CD14-positive monocyte (primary cell): ENCODE measurements at regions not wholly inside any gene's neighbourhood (a gene's known extent, or its start where the extent isn't known, plus 50 kb on each side); places are given as distances from the start of the nearest gene placed in this dataset.

Experiments
- DNase-seq, 3 donors: peaks; one replicate each; pipeline ENCODE4 v3.0.0-alpha.2; 2011 to 2022
- H2AFZ ChIP-seq: 2 replicates; pipeline ENCODE4 v1.6.0; 2012; ENCODE audit warnings: mild to moderate bottlenecking, low read depth, low read length, inconsistent platforms; ENCODE audit not compliant: insufficient read depth, poor library complexity, severe bottlenecking
- H3K27ac ChIP-seq, 2 donors: 1 replicate in 1 of 2; 2 replicates in 1 of 2; pipeline ENCODE4 v1.5.1; 2012 to 2013; ENCODE audit warnings: low read length in 2 of 2, control low read depth in 1 of 2, inconsistent platforms in 1 of 2, low read depth in 1 of 2, mild to moderate bottlenecking in 1 of 2
- H3K27me3 ChIP-seq, 2 donors: one replicate each; pipeline versions ENCODE4 v1.6.0 to v1.6.1; 2011 to 2013; ENCODE audit warnings: low read length in 2 of 2; ENCODE audit not compliant: control insufficient read depth in 2 of 2, insufficient read depth in 2 of 2
- H3K36me3 ChIP-seq, 2 donors: replicated peaks in 1 of 2; 1 replicate in 1 of 2; 2 replicates in 1 of 2; pipeline versions ENCODE4 v1.5.1 to v1.6.1; 2012 to 2013; ENCODE audit warnings: low read length in 2 of 2, control low read depth in 1 of 2, inconsistent platforms in 1 of 2, mild to moderate bottlenecking in 1 of 2; ENCODE audit not compliant: insufficient read depth in 2 of 2, control insufficient read depth in 1 of 2
- H3K4me1 ChIP-seq, 2 donors: 1 replicate in 1 of 2; 2 replicates in 1 of 2; pipeline versions ENCODE4 v1.5.1 to v1.6.1; 2012 to 2013; ENCODE audit warnings: low read length in 2 of 2, control low read depth in 1 of 2, inconsistent platforms in 1 of 2, mild to moderate bottlenecking in 1 of 2, moderate library complexity in 1 of 2; ENCODE audit not compliant: insufficient read depth in 2 of 2, control insufficient read depth in 1 of 2
- H3K4me2 ChIP-seq: replicated peaks from 2 replicates; pipeline ENCODE3; 2012; ENCODE audit warnings: low read length, moderate library complexity, mild to moderate bottlenecking; ENCODE audit not compliant: poor library complexity, severe bottlenecking; ENCODE audit errors: extremely low read depth
- H3K4me3 ChIP-seq, 3 experiments: fragments of 200-600 bp in 1 of 3; sonication (generic) in 1 of 3; replicated peaks in 1 of 3; 1 replicate in 2 of 3; 2 replicates in 1 of 3; pipeline ENCODE4 v1.5.1; 2011 to 2013; ENCODE audit warnings: low read length in 3 of 3, mild to moderate bottlenecking in 3 of 3, control low read depth in 2 of 3, low read depth in 2 of 3, inconsistent platforms in 1 of 3, moderate library complexity in 1 of 3
- H3K79me2 ChIP-seq: 2 replicates; pipeline ENCODE4 v1.6.0; 2012; ENCODE audit warnings: mild to moderate bottlenecking, control low read depth, inconsistent platforms, low read length, moderate library complexity; ENCODE audit not compliant: insufficient read depth
- H3K9ac ChIP-seq: 2 replicates; pipeline ENCODE4 v1.6.0; 2017; ENCODE audit warnings: low read length, mild to moderate bottlenecking; ENCODE audit not compliant: insufficient read depth, poor library complexity, severe bottlenecking
- H3K9me3 ChIP-seq, 2 donors: replicated peaks in 1 of 2; 1 replicate in 1 of 2; 2 replicates in 1 of 2; pipeline versions ENCODE4 v1.5.1 to v1.6.1; 2012 to 2013; ENCODE audit warnings: low read length in 2 of 2, control low read depth in 1 of 2; ENCODE audit not compliant: control insufficient read depth in 1 of 2, insufficient read depth in 1 of 2
- H4K20me1 ChIP-seq: 2 replicates; pipeline ENCODE4 v1.6.0; 2012; ENCODE audit warnings: mild to moderate bottlenecking, low read length, control low read depth, moderate library complexity; ENCODE audit not compliant: insufficient read depth
- H3K27ac Mint-ChIP-seq, 7 donors: one replicate each; pipeline ENCODE4 v1.8.0; 2020; ENCODE audit warnings: mild to moderate bottlenecking in 7 of 7, mixed read lengths in 7 of 7, moderate library complexity in 6 of 7, inconsistent platforms in 2 of 7
- H3K27me3 Mint-ChIP-seq, 3 donors: one replicate each; pipeline ENCODE4 v1.8.0; 2021 to 2022; ENCODE audit warnings: low read depth in 3 of 3, mild to moderate bottlenecking in 3 of 3, mixed read lengths in 3 of 3, moderate library complexity in 3 of 3, inconsistent platforms in 1 of 3
- H3K36me3 Mint-ChIP-seq, 2 donors: one replicate each; pipeline ENCODE4 v1.8.0; 2020; ENCODE audit warnings: mixed read lengths in 2 of 2, inconsistent platforms in 1 of 2, mild to moderate bottlenecking in 1 of 2
- H3K4me1 Mint-ChIP-seq: one replicate; pipeline ENCODE4 v1.8.0; 2020; ENCODE audit warnings: mild to moderate bottlenecking, mixed read lengths
- H3K4me3 Mint-ChIP-seq, 2 donors: one replicate each; pipeline ENCODE4 v1.8.0; 2020; ENCODE audit warnings: mild to moderate bottlenecking in 2 of 2, mixed read lengths in 2 of 2, moderate library complexity in 1 of 2
- H3K9me3 Mint-ChIP-seq, 7 donors: one replicate each; pipeline ENCODE4 v1.8.0; 2020 to 2022; ENCODE audit warnings: mixed read lengths in 7 of 7, mild to moderate bottlenecking in 6 of 7, moderate library complexity in 6 of 7, inconsistent platforms in 2 of 7
- CTCF ChIP-seq: fragments of 200-600 bp; IDR thresholded peaks from one replicate; pipeline ENCODE4 v1.8.0; 2022; ENCODE audit warnings: antibody characterized with exemption, mild to moderate bottlenecking
- WGBS: methylation state at CpG from one replicate; pipeline ENCODE4 v1.1.5; 2013; ENCODE audit warnings: missing lambda C conversion rate; ENCODE audit not compliant: insufficient coverage; 5-methylcytosine and 5-hydroxymethylcytosine counted together
- intact Hi-C, 2 donors: fragments of 100-400 bp; cut with micrococcal nuclease; formaldehyde crosslinking; loops; one replicate each; pipeline versions ENCODE4 v1.15.0 to v1.15.1; 2023

DNA sequence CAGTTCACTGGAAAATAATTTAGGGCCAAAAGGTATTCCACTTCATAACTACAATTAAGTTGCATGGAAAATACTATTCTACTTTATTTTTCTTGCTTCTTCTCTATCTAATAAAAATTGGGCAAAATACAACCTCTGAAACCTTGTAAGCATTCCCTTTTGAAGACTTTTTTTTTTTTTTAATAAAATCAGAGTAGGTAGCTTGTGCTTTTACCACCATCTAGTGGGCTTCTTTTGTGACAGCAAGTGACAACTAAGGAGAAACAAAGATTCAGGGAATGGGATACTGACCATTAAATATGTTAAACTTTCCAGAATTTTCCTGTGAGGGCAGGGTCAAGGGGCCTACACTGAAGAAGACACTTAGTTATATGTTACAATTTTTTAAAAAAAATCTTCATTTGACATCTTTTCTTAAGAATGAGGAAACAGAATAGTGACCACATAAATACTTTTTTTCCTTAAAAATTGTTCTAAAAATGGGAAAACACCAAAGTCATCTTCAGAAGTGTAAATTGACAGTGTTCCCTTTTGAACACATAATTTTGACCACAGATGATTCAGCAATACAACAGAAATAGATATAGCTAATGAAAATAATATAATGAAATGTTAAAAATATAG is 1183.2 kb upstream of the ACVR2A start:
- TF ChIP-seq CTCF, result peak; percentile 22
- H3K27me3 Mint-ChIP-seq, result no peaks in the 10 kb centered on the region
- H3K9me3 ChIP-seq, result no peaks in the 10 kb centered on the region
- no peaks in the 10 kb centered on the region for H3K9me3 Mint-ChIP-seq
- no peaks in the 10 kb centered on the region for H4K20me1 ChIP-seq
- H3K4me1 ChIP-seq, result no peaks in the 10 kb centered on the region
- no peak overlapping the region for H3K9ac ChIP-seq
- no peak overlapping the region for H3K4me3 ChIP-seq
- H3K27ac Mint-ChIP-seq, result no peak overlapping the region
- intact Hi-C loops, result no loop called here
- H2AFZ ChIP-seq, result no peak overlapping the region
- no peaks in the 10 kb centered on the region for H3K4me1 Mint-ChIP-seq
- no peaks in the 10 kb centered on the region for H3K79me2 ChIP-seq
- H3K4me2 ChIP-seq, result no peak overlapping the region
- no peak for DNase-seq
- H3K4me3 Mint-ChIP-seq, result no peak overlapping the region
- H3K36me3 Mint-ChIP-seq, result no peaks in the 10 kb centered on the region
- no peak overlapping the region for H3K27ac ChIP-seq
- no peaks in the 10 kb centered on the region for H3K27me3 ChIP-seq
- H3K36me3 ChIP-seq, result no peaks in the 10 kb centered on the region

- H3K9me3 ChIP-seq, result no peaks in the 10 kb centered on the region
- H3K4me2 ChIP-seq, result no peak overlapping the region
- 88% methylated on average over 1 of the region's 1 CpG for WGBS
- no peak for DNase-seq
- Mint-ChIP-seq H3K36me3 (no peaks in the 10 kb centered on the region), H3K4me1 (no peaks in the 10 kb centered on the region), H3K4me3 (no peak overlapping the region), H3K27me3 (peaks cover 0 to 2% (median 0%) of the 10 kb centered on the region in 3 donors), H3K27ac (no peak overlapping the region), H3K9me3 (peaks cover 0 to 4% (median 0%) of the 10 kb centered on the region in 7 donors)
- intact Hi-C loops, result no loop called here
- no peak for TF ChIP-seq CTCF
- H4K20me1 ChIP-seq, result no peaks in the 10 kb centered on the region
- no peak overlapping the region for H3K4me3 ChIP-seq
- no peaks in the 10 kb centered on the region for H3K36me3 ChIP-seq
- no peak overlapping the region for H3K27ac ChIP-seq
- H3K79me2 ChIP-seq, result no peaks in the 10 kb centered on the region
- no peak overlapping the region for H2AFZ ChIP-seq
- H3K4me1 ChIP-seq, result no peaks in the 10 kb centered on the region
- no peak overlapping the region for H3K9ac ChIP-seq
- no peaks in the 10 kb centered on the region for H3K27me3 ChIP-seq
These were observed 1184.9 kb upstream of the ACVR2A start for GRCh38 chr2:146659976-146660375.
